ENCODE measurements at regions not wholly inside any gene's neighbourhood (a gene's known extent, or its start where the extent isn't known, plus 50 kb on each side); places are given as distances from the start of the nearest gene placed in this dataset.

DNA sequence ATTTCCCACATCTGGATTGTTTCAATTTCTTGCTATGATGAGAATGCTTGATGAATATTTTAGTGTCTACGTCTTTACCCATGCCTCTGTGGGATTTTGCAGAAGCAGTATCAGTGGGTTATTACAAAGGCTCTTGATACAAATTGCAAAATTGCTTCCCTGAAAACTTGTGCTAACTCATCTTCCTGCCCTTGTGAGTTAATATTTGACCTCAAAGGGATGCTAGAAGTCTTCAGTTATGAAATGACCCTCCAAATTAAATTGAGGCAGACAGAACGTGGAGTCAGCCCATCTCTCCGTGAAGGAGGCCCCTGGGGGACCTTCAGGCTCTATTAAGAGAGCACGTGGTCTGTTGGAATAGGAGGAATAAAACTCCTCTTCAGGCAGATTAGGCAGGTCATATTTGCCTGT, 239.2 kb upstream of the HS6ST1 start:
- DNase-seq = no peak

DNA sequence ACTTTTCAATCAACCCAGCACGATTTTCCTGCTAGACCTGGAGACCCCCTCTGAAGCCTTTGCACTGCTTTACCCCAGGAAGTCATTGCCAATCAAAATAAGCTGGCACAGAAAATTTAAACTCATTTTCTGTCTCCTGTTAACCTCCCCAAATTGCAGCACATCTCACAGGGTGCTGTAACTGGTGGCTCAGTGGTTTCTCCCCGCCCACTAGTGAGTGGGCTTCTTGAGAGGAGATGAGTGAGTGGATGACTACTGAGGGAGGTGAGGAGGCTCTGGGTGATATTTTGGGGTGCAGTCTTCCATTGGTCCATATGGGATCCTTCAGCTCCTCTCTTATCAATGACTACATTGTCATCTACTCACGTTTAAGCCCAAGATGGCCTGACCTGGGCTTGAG, 239.8 kb upstream of the HS6ST1 start:
- DNase-seq = no peak

DNA sequence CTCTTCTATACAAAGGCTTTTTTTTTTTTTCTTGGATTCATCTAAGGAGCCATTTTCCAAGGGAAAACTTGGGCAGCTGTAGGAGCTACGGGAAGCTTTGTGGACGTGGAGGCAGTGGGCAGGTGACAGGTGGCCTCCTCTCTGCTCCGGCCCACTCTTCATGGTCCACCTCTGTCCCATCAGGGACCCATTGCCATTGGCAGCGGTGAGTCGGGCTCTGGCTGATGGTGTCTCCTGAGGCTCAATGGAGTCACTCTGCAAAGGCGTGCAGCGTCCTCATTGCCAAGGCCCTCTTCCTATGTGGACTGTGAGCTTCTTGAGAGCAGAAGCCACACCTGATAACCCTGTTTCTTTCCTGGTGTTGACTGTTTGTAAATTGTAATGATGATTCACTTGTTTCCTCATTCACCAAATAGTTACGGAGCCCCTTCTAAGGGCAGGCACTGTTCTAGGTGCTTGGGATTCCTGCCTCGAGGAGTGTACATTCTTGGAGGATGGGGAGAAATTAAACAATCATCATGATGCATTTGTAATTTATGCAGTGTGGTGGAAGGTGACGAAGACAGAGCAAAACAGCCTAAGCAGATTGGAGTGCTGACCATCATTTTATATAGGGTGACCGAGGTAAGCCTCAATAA, 240.3 kb upstream of the HS6ST1 start:
- DNase-seq = no peak

DNA sequence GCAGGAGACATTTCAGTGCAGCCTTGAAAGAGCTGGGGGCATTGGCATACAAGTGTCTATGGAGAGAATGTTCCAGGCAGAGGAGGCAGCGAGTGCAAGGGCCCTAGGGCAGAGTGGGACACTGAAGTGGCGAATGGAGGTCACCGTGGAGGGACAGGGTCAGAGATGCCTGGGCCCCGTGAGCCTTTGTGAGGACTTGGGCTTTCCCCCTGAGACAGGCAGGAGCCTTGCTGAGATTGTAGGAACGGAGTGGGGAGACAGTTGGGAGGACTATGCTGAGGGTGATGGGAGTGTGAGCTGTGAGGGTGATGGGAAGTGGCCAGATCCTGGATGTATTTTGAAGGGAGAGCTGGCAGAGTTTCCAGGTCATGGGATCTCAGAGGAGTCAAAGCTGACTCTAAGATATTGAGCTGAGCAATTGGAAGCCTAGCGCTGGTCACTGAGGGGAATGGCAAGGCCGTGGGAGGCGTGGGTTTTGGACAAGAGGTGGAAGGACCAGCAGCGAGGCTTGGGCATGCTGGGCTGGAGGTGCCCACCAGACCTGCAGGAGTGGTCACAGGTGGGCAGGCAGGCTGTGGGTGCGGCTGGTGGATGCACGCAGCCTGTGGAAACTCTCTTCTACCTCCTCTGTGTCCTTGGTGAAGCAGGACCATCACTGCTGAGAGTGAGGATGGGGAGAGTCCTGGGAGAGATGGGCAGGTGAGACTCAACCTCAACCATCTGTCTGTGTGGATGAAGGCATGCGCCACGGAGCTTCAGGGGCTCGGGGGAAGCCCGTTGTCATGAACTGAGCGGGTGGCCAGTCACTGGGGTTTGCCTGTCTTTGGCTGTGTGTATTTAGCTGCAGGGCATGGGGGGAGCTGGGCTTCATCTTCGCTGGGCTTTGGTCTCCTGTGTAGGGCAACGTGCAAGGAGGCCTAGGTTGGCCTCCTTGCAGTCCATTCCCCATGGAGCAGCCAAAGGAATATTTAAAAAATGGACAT, 241.2 kb upstream of the HS6ST1 start:
- DNase-seq = no peak

DNA sequence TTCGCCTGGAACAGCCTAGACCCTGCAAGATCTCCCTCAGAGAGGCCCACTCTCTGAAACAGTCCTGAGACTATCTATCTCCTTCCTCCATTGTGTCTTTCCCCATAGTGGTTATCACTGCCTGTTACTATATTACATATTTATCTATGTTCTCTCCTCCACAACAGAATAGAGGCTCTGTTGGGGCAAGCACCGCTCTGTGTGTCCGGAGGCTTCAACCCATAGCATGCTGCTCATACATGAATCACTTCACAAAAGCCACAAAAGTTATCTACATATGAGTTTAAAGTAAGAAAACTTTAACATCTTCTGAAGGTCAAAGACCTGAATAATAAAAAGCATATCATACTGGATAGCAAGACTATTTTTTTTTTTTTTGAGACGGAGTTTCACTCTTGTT, 242.1 kb upstream of the HS6ST1 start:
- no peak for DNase-seq

DNA sequence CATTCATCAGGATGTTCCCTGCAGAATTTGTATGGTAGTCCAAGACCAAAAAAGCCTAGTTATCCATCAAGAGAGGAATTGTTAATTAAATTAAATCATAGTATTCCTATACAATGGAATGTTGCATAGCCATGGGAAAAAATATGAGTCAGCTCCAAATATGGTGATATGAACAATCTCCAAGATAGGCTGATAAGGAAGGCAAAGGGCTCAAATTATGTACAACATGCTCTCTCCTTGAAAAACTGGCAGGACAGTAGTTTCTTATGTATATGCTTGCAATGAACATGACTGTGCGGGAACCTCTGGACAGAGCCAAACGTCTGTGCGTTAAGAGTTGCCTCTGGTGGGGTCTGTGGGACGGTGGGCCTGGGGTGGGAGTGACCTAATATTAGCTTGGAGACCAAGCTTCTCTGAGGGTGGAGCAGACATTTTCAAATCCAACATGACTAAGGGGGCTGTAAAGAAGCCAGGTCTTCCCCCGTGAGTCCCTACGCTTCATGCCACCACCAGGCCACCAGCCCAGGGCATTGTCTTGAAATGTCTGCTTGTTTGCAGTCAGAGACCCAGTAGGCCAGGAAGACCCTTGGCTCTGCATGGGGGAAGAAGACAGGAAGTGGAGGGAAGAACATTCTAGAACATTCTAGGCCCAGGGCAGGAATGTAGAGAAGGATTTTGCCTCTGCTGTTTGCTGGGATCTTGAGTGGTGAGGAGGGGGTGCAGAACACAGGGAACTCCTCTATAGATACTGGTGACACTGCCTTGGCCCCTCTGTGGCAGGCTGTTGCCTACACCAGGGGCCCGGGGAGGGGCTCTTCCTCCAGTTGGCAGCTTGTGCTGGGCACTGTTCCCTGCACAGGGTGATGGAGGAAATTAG, 244.0 kb upstream of the HS6ST1 start:
- DNase-seq = no peak

DNA sequence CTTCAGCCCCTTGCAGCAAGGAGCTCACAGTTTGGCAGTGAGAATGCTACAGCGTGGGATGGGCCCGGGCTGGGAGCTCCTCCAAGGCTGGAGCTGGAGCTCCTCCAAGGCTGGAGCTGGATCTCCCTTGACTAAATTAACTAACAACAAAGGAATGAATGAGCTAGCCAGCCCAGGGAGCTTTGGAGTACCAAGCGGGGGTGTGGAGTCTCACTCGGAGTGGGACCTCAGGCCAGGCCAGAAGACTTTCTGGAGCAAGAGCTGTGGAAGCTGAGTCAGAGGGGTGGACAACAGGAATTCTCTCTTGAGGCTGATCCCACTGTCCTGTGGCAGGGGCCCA, 244.7 kb upstream of the HS6ST1 start:
- DNase-seq = no peak

DNA sequence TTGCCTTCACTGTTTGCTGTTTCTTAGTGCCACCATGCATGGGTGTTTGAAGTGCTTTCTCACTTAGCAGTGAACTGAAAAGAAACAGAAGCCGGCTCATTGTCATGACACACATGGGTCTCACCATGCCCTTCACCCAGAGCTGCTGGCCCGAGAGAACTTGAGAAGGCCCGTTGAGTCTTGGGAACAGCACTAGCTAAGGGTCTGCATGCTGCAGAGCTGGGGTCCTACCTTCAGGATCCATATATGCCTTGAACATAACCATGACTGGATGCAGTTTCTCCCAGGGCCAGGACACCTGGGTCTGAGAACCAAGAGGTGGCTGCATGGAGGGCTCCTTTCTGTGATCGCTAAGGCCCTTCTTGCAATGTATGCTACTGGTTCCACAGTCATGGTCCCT, 245.5 kb upstream of the HS6ST1 start:
- DNase-seq = no peak

DNA sequence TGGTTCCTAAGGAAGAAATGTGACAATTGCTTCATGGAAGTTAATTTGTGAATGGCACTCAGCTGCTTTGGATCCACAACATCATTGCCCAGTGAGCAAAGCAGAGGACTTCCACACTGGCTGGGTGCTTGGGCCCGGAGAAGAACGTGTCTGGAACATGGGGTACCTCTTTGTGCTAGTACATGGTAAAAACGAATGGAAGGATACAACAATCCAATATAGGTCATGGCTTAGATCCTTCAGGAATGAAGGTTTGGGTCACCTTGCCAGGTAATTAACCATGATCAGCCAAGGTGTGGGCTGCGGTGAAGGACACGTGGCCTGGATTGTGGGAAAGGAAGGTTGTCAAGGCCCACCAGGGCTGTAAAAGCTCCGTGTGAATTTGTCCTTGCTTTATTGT, 245.9 kb upstream of the HS6ST1 start:
- DNase-seq = no peak

DNA sequence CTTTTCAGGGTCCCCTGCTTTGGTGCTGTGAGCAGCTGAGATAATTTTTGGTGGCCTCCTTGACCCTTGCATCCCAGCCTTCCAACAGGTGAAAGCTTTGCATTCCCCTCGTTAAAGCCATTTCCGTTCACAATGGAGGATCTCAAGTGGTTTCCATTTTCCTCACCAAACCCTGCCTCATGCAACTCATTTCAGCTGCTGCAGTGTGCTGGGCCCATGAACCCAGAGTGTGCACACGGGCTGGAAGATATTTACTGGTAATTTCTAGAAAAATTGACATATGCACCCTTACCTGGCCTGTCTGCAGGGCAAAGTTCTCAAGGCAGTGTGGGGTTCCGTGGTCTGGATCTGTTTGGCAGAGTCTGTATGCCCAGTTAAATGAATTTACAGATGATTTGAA, 246.8 kb upstream of the HS6ST1 start:
- DNase-seq = no peak

DNA sequence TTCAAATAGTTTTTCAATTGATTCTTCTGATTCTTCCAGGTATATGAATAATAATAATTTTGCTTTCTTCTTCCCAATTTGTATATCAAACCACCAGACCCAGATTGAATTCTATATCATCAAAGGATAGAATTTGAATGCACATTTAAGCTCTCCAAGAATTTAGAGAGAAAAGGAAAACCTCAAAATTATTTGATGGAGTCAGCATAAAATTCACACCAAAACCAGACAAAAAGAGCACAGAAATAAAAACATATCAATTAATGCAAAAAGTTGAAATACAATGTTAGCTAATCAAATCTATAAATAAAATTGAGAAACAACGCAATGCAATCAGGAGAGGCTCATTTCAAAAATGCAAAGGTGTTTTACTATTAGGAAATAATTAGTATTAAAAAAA, 248.0 kb upstream of the HS6ST1 start:
- no peak for DNase-seq

DNA sequence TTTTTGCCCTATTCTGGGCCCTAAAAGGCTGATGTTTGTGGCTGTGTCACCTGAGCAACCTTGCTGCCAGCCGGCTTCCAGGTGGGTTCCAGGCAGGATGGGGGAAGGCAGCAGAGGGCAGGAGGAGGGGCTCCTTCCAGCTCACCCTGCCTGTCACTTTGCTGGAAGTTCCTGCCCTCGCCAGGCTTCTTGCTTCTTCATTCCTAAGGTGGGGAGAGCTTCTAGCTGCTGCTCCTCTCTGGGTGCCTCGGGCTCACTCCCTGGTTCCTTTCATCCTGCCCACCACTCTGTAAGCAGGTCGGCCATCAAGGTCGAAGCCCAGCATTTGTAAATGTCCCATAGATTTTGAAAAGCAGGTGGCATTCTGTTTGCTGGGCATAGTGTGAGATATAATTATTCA, 249.4 kb upstream of the HS6ST1 start:
- DNase-seq = no peak

DNA sequence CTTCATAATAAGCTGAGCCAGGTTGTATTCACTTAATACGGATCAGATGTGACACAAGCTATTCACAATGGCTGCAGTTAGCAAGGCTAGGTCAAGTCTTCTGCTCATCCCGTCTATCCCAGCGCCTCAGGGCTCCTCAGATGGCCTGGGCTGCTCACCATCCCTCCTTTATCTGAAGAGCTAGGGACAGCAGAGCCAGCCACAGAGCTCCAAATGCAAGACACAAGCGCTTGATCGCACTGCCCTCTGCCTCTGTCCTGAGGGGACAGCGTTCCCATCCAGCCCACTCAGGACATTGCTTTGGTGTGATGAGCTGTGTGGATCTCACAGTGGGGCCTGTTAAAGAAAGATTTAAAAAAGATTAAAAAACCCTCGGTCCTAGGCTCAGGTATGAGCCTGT, 254.4 kb upstream of the HS6ST1 start:
- DNase-seq = no peak

DNA sequence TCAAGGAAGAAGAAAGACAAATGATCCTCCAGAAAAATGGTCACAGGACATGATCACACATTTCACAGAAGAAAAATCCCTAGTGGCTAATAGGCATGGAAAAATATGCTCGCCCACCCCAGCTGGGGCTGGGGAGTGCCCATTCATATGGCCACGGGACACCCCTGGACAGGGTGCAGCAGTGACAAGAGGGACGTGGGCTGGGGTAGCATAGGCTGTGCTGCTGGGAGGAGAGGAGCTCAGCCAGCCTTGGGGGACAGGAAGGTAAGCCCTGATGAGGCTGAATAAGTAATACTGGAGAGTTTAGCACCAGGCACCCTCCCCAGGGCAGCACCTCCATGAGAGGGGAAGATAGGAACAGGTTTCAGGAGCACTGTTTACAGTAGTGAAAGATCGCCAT, 254.9 kb upstream of the HS6ST1 start:
- DNase-seq = no peak

DNA sequence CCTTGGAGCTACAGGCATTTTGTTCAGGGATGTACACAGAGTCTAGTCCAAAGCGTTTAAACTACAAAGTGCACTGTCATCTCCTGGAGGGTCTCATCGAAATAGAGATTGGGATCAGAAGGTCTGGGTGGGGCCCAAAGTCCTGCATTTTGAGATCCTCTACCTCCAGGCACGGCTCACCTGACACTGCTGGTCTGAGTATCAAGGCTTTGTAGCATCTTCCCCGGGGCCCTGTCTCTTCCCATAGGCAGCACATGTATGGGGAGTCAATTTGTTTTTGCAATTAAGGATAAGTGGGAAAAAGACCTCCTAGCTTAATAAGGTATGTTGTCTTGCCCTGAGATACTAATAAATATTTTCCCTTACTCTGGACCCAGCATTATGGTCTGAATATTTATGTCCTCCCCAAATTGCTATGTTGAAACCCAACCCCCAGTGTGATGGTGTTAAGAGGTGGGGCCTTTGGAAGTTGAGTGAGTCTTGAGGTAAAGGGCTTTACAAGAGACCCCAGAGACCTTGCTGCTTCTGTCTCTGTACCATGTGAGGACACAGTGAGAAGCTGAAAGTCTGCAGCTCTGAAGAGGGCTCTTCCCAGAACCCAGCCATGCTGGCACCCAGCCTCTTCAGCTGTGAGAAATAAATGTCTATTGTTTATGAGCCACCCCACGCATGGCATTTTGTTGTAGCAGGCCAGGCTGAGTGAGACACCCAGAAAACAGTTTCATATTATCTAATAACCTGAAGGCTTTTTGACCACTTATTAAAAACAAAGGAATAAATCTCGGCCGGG, 258.7 kb upstream of the HS6ST1 start:
- DNase-seq = no peak

DNA sequence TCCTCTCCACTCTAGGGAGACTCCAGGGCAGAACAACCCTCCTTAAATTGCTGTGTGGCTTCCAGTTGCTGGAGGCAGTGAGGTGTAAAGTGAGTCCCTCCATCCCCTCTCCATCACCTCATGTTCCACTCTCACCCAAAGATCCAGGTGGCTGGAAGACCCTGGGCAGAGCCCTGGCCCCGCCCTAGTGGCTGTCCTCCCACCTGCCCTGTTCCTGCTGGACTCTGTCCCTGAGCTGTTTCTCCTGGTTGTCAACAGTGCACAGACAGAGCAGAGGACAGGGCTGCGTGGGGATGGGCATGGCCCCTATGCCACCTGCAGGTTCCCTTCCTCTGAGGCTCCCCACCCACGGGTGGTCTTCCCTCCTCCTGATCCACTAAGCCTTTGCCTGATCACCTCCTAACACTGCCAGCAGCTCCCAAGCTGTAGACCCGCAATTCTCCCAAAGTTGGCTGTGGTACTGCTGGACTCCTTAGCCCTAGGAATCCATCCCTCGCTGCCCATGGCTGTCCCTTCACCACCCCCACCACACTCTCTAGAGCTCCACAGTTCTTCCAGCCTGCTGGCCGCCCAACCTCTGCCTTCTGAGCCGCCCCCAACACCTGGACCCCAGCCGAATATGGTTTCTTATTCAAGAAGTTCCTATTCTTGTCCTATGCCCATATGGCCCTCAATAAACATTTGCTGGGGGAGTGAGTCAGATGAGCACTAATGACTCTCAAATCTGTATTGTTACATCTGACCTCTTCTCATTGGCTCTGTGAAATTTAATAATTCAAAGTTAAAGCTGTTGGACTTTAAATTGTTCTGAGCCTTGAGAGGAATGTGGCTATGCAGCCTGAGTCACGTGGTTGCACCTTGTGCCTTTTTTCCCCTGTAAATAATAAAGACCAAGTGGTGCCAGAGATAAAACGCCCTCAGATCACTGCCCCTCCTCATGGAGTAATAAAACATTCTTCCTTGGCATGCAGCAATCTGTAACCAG, 260.0 kb upstream of the HS6ST1 start:
- DNase-seq = no peak

DNA sequence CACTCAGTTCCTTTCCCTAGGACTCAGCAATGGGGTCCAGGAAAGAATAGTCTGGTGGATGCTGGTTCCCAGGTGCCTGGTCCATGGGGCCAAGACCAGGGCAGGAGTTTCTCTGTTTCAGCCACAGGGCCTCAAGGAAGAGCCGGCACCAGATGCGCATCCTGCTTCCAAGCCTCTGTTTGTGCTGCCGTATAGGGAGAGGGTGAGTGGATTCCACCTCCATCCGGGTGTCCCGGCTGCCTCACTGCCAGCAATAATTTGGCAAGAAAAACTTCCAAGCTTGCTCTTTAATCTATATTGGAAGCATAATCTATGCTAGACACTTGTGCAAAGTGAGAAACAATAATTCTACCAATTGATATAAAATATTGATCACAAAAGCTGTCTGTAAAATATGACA, 261.2 kb upstream of the HS6ST1 start:
- DNase-seq = no peak

DNA sequence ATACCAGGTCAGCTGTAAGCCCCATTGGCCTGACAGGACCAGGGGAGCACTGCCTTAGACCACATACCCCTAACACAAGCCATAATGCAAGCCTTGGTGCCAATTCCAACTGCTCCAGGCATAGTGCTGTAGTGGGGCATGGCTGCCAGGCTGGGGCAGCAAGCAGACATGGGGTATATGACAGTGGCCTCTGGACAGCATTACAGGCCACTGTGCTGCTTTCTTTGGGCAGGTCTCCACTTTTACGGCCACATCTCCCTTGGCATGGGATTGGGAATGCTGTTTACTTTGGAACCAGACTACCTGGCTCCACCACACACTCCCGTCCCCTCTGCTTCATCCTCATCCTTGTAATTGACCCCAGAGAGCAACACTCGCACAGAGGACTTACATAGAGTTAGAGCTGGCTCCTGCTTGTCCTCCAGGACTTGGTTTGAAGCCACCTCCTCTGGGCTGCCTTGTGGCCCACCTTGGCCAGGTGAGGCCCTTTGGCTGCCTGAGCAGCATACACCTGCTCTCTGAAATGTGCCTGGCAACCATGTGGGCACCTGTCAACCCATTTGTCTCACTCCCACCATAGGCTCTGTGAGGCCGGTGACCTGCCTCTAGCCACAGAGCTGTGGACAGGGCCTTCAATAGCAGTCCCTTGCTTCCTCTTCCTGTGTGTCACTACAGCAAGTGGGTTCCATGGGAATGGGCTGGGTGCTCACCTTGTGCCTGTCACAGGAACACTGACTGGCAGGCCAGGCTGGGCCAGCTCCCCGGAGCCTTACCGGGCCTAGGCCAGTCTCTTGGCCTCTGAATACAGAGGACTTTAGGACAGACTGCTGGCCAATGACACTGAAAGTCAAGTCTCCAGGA, 262.6 kb upstream of the HS6ST1 start:
- DNase-seq = no peak

DNA sequence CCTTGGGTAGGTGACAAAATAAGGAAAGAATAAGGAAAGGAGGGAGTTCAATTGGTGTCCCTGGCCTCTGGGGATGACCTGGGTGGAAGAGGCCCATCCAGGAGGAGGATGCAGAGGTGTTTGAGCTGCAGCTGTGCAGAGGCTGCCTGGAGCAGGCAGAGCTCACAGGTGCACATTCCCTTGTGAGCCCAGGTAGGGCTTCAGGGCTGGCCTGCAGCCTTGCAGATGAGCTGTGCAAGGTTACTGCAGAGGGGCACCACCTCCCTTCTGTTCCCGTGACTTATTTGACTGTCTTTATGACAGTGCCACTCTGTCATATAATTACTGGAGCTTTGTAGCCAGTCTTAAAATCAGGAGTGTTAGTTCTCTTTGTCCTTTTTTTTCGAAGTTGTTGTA, 263.2 kb upstream of the HS6ST1 start:
- DNase-seq = no peak

DNA sequence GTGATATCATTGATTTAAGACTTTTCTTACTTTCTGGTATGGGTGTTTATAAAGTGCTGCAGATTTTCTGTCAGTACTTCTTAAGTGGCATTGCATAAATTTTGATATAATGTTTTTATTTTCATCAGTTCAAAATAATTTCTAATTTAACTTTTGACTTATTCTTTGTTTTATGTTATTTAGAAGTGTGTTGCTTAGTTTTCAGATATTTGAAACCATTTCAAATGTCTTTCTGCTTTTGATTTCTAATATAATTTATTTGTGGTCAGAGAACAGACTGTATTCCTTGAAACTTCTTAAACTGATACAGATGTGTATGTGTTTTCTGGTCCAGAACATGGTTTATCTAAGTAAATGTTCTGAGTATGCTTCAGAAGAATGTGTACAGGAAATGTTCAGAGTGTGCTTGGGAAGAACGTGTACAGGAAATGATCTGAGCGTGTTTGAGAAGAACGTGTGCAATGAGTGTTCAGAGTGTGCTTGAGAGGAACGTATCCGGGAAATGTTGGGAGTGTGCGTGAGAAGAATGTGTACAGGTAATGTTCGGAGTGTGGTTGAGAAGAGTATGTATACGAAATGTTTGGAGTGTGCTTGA, 265.7 kb upstream of the HS6ST1 start:
- DNase-seq = no peak
